SH-SY5Y (cell line): ENCODE measurements at regions not wholly inside any gene's neighbourhood (a gene's known extent, or its start where the extent isn't known, plus 50 kb on each side); places are given as distances from the start of the nearest gene placed in this dataset.

Experiments
- GATA2 ChIP-seq: IDR thresholded peaks from 2 replicates; pipeline ENCODE4 v1.6.1; 2011; ENCODE audit warnings: mild to moderate bottlenecking, low read depth, low read length
- GATA3 ChIP-seq: IDR thresholded peaks from 2 replicates; pipeline ENCODE4 v1.6.1; 2011; ENCODE audit warnings: low read depth, mild to moderate bottlenecking, low read length, moderate library complexity

DNA sequence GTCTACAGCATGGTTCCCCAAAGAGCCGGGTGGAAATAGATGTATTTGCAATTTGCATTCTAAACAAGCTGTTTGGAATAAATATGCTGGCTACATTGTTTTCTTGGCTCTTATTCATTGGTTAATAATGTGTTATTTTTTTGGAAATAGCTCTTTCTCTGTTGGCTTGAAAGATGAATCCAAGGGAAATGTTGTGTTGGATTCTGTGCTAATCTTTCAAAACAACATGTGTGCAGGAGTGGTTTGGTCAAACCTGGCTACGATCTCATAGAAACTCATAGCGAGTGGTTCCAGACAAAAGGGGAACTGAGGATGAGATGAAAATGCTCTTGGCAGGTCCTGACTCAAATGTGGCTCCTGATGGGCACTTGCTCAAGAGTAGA lies 63.7 kb upstream of the CXCL14 start:
- TF ChIP-seq GATA2 (no peak), GATA3 (no peak)
